GM10266 (cell line): ENCODE measurements at regions not wholly inside any gene's neighbourhood (a gene's known extent, or its start where the extent isn't known, plus 50 kb on each side); places are given as distances from the start of the nearest gene placed in this dataset.

Experiments
- DNase-seq: peaks from one replicate; pipeline ENCODE4 v3.0.0; 2012; ENCODE audit errors: extremely low spot score
- CTCF ChIP-seq: IDR thresholded peaks from 2 replicates; pipeline ENCODE4 v1.5.1; 2012; ENCODE audit warnings: mild to moderate bottlenecking, low read depth; ENCODE audit not compliant: control insufficient read depth, insufficient read depth; ENCODE audit errors: missing control alignments

GRCh38 chr16:50938932-50939331 is 197.0 kb downstream of the CYLD start:
- no peak for DNase-seq
- no peak for TF ChIP-seq CTCF

- DNase-seq: no peak
- TF ChIP-seq CTCF: no peak
Measured at GRCh38 chr16:50933262-50933661, 191.4 kb downstream of the CYLD start.

GRCh38 chr16:50932348-50932935 is 190.6 kb downstream of the CYLD start:
- no peak for TF ChIP-seq CTCF
- DNase-seq: no peak

GRCh38 chr16:50928065-50928464 is 186.2 kb downstream of the CYLD start:
- TF ChIP-seq CTCF: no peak
- no peak for DNase-seq

- no peak for DNase-seq
- TF ChIP-seq CTCF: no peak
Measured at GRCh38 chr16:50925758-50926357, 184.0 kb downstream of the CYLD start.

- no peak for TF ChIP-seq CTCF
- no peak for DNase-seq
Measured at GRCh38 chr16:50924759-50925545, 183.1 kb downstream of the CYLD start.
